SK-N-SH (cell line): ENCODE measurements at regions not wholly inside any gene's neighbourhood (a gene's known extent, or its start where the extent isn't known, plus 50 kb on each side); places are given as distances from the start of the nearest gene placed in this dataset.

Experiments used
- CTCF ChIA-PET: fragments of 300-600, 350-600 bp; formaldehyde crosslinking; extraction: SDS; loops from one replicate; lab custom pipeline; 2021; lab: Yijun Ruan, JAX
- POLR2A ChIA-PET: fragments of 350-600 bp; sonication (Branson Sonifier 250); formaldehyde crosslinking; extraction: SDS; loops from one replicate; lab custom pipeline; 2020; ENCODE audit warnings: antibody characterized with exemption, inconsistent platforms; lab: Yijun Ruan, JAX
- DNase-seq: peaks from one replicate; pipeline ENCODE4 v3.0.0; 2012
- H2AFZ ChIP-seq: fragments of 200-600 bp; sonication (generic); 2 replicates; pipeline ENCODE4 v1.8.1; 2016; ENCODE audit warnings: antibody characterized with exemption, mild to moderate bottlenecking, low read depth
- H3F3A ChIP-seq: fragments of 200-600 bp; sonication (generic); replicated peaks from 2 replicates; pipeline ENCODE3; 2016; ENCODE audit warnings: antibody characterized with exemption, mild to moderate bottlenecking; ENCODE audit not compliant: insufficient read depth
- H3K27ac ChIP-seq, 2 experiments: fragments of 200-500 bp in 1 of 2; fragments of 200-600 bp in 1 of 2; sonication (Bioruptor generic) in 1 of 2; sonication (generic), shearing (Covaris generic) in 1 of 2; 2 replicates each; pipeline versions ENCODE4 v1.5.1 to v1.6.1; 2014 to 2016; ENCODE audit warnings: low read depth in 2 of 2, inconsistent platforms in 1 of 2, low read length in 1 of 2, mild to moderate bottlenecking in 1 of 2, mixed read lengths in 1 of 2
- H3K27me3 ChIP-seq: fragments of 200-600 bp; sonication (generic), shearing (Covaris generic); 2 replicates; pipeline ENCODE4 v1.6.1; 2016; ENCODE audit warnings: mixed run types; ENCODE audit not compliant: insufficient read depth
- H3K36me3 ChIP-seq, 2 experiments: fragments of 200-500 bp in 1 of 2; fragments of 200-600 bp in 1 of 2; sonication (Bioruptor generic) in 1 of 2; sonication (generic) in 1 of 2; replicated peaks in 1 of 2; 2 replicates each; pipeline versions ENCODE3 to v1.5.1; 2014 to 2016; ENCODE audit warnings: low read length in 1 of 2, mild to moderate bottlenecking in 1 of 2; ENCODE audit not compliant: insufficient read depth in 2 of 2, control insufficient read depth in 1 of 2
- H3K4me1 ChIP-seq, 2 experiments: fragments of 200-500 bp in 1 of 2; fragments of 200-600 bp in 1 of 2; sonication (Bioruptor generic) in 1 of 2; sonication (generic), shearing (Covaris generic) in 1 of 2; 2 replicates each; pipeline versions ENCODE4 v1.5.1 to v1.6.1; 2014 to 2016; ENCODE audit warnings: low read depth in 1 of 2, low read length in 1 of 2, mixed run types in 1 of 2; ENCODE audit not compliant: insufficient read depth in 2 of 2, control insufficient read depth in 1 of 2
- H3K4me2 ChIP-seq: fragments of 200-600 bp; sonication (generic), shearing (Covaris generic); 2 replicates; pipeline ENCODE4 v1.6.1; 2017; ENCODE audit warnings: mixed run types
- H3K4me3 ChIP-seq, 2 experiments: fragments of 200-500 bp in 1 of 2; fragments of 200-600 bp in 1 of 2; sonication (Bioruptor generic) in 1 of 2; sonication (generic), shearing (Covaris generic) in 1 of 2; 2 replicates each; pipeline versions ENCODE4 v1.5.1 to v1.8.1; 2014 to 2016; ENCODE audit warnings: low read depth in 2 of 2, inconsistent platforms in 1 of 2, low read length in 1 of 2, mild to moderate bottlenecking in 1 of 2, mixed read lengths in 1 of 2, moderate library complexity in 1 of 2
- H3K79me2 ChIP-seq: fragments of 200-600 bp; sonication (generic); 2 replicates; pipeline ENCODE4 v1.8.1; 2017; ENCODE audit warnings: mild to moderate bottlenecking; ENCODE audit not compliant: insufficient read depth
- H3K9ac ChIP-seq: fragments of 200-600 bp; sonication (generic); 2 replicates; pipeline ENCODE4 v1.6.1; 2017; ENCODE audit warnings: mixed run types
- H3K9me2 ChIP-seq: fragments of 200-600 bp; sonication (generic); 2 replicates; pipeline ENCODE4 v1.6.1; 2017; ENCODE audit warnings: mixed run types
- H3K9me3 ChIP-seq: fragments of 200-600 bp; sonication (generic); 2 replicates; pipeline ENCODE4 v1.6.1; 2017; ENCODE audit warnings: mixed run types, mild to moderate bottlenecking, moderate library complexity
- H4K20me1 ChIP-seq: fragments of 200-600 bp; sonication (generic); 2 replicates; pipeline ENCODE4 v1.6.1; 2017; ENCODE audit warnings: mild to moderate bottlenecking, mixed run types; ENCODE audit not compliant: insufficient read depth
- EP300 ChIP-seq, 2 experiments: IDR thresholded peaks; 2 replicates each; pipeline versions ENCODE4 v1.4.0 to v1.6.1; 2012; ENCODE audit warnings: borderline replicate concordance in 1 of 2, low read depth in 1 of 2, low read length in 1 of 2
- EZH2phosphoT487 ChIP-seq: fragments of 200-600 bp; sonication (generic); IDR thresholded peaks from 2 replicates; pipeline ENCODE4 v1.6.1; 2017; ENCODE audit warnings: low read depth, mixed run types, mild to moderate bottlenecking, antibody characterized with exemption, moderate library complexity, borderline replicate concordance
- FOXJ3 ChIP-seq: sonication (generic); formaldehyde crosslinking; IDR thresholded peaks from 2 replicates; pipeline ENCODE4 v1.5.1; 2020; ENCODE audit warnings: mild to moderate bottlenecking, missing genetic modification reagents
- FOXM1 ChIP-seq: IDR thresholded peaks from 2 replicates; pipeline ENCODE4 v1.4.0; 2012; ENCODE audit warnings: low read depth, mild to moderate bottlenecking
- JUND ChIP-seq: IDR thresholded peaks from 2 replicates; pipeline ENCODE4 v1.4.0; 2012
- MXI1 ChIP-seq: IDR thresholded peaks from 2 replicates; pipeline ENCODE4 v1.6.1; 2012; ENCODE audit warnings: mild to moderate bottlenecking, low read depth, low read length, improper control_type of control experiment
- NRF1 ChIP-seq: IDR thresholded peaks from 2 replicates; pipeline ENCODE4 v1.6.1; 2012; ENCODE audit warnings: low read depth, mild to moderate bottlenecking, low read length
- RXRA ChIP-seq: IDR thresholded peaks from 2 replicates; pipeline ENCODE4 v1.4.0; 2012; ENCODE audit warnings: low read depth, mild to moderate bottlenecking, borderline replicate concordance
- SIN3A ChIP-seq: IDR thresholded peaks from 2 replicates; pipeline ENCODE4 v1.6.1; 2012; ENCODE audit warnings: low read depth, mild to moderate bottlenecking, low read length, moderate library complexity, borderline replicate concordance
- SMC3 ChIP-seq: IDR thresholded peaks from 2 replicates; pipeline ENCODE4 v1.6.1; 2012; ENCODE audit warnings: low read depth, low read length, improper control_type of control experiment
- TAF1 ChIP-seq: IDR thresholded peaks from 2 replicates; pipeline ENCODE4 v1.6.1; 2012; ENCODE audit warnings: low read depth, mild to moderate bottlenecking, low read length, moderate library complexity, borderline replicate concordance
- TEAD4 ChIP-seq: IDR thresholded peaks from 2 replicates; pipeline ENCODE4 v1.4.0; 2012; ENCODE audit warnings: mild to moderate bottlenecking, borderline replicate concordance; ENCODE audit not compliant: insufficient read depth
- USF1 ChIP-seq: IDR thresholded peaks from 2 replicates; pipeline ENCODE4 v1.4.0; 2012; ENCODE audit warnings: low read depth, borderline replicate concordance
- YY1 ChIP-seq: IDR thresholded peaks from 2 replicates; pipeline ENCODE4 v1.4.0; 2012; ENCODE audit warnings: low read depth, mild to moderate bottlenecking
- WGBS: methylation state at CpG from one replicate; pipeline ENCODE4 v1.1.6; 2017; ENCODE audit warnings: low lambda C conversion rate; 5-methylcytosine and 5-hydroxymethylcytosine counted together
- TF ChIP-seq, protein P1 (sequence below): IDR thresholded peaks from 2 replicates; pipeline ENCODE4 v1.4.0; 2012; ENCODE audit warnings: low read depth
- TF ChIP-seq, protein P2 (sequence below): IDR thresholded peaks from 2 replicates; pipeline ENCODE4 v1.4.0; 2012; ENCODE audit warnings: low read depth, borderline replicate concordance

DNA sequence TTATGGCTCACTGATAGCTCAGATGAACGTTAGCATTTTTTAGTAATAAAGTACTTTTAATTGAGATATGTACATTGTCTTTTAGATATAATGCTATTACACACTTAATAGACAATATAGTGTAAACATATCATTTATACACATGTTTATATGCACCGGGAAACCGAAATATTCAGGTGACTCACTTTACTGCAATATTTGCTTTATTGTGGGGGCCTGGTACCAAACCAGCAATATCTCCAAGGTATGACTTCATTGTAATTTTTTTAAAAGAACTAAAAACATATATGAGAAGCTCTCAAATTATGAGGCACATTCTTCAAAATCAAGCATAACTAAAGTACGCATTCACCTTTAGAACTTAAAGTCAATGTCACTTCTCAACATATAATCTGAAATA, 231.2 kb upstream of the SLC7A11 start (continued):
- no peak for TF ChIP-seq SMC3
- TF ChIP-seq EZH2phosphoT487, result no peak
- no peak for TF ChIP-seq RXRA
- TF ChIP-seq EP300 (IDR thresholded peaks at IDR 0.05; ENCODE audit: borderline replicate concordance in 1 of 2, low read depth in 1 of 2, low read length in 1 of 2), result no peak
- TF ChIP-seq USF1, result no peak
- no peak for TF ChIP-seq SIN3A

DNA sequence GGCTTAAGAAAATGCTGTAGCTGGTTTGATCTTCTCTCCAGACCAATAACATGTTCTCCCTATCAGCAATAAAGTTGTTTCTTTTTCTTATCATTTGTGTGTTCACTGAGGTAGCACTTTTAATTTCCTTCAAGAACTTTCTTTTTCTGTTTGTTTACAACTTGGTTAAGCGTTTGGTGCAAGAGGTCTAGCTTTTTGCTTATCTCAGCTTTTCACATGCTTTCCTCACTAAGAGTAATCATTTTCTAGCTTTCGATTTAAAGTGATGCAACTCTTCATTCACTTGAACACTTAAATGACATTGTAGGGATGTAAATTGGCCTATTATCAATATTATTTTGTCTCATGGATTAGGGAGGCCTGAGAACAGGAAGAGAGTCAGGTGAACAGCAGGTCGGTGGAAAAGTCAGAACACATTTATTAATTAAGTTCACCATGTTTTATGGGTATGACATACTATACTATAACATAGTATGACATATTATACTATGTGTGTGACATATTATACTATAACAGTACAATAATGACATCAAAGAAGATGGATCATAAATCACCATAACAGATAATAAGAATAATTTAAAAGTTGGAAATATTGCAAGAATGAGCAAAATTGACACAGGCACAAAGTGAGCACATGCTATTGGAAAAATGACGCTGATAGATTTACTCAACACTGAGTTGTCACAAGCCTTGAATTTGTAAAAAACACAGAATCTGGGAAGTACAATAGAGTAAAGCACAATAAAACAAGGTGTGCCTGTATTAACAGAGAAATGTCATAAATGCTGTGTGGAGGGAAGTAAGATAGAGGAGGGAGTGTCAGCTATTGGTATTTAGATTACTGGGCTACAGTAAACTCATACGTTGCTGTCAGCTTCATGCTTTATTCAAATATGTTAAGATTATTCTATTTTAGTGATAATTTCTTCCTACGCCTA, 218.6 kb upstream of the SLC7A11 start:
- no peaks in the 10 kb centered on the region for H3K36me3 ChIP-seq
- H3K27ac ChIP-seq, result no peak overlapping the region
- H3K9me3 ChIP-seq, result no peaks in the 10 kb centered on the region
- H3K4me1 ChIP-seq, result no peaks in the 10 kb centered on the region
- H3K79me2 ChIP-seq, result no peaks in the 10 kb centered on the region
- no peak overlapping the region for H3K9ac ChIP-seq
- ChIA-PET POLR2A (no interaction called here), CTCF (no interaction called here)
- H3F3A ChIP-seq, result no peaks in the 10 kb centered on the region
- no peak overlapping the region for H3K4me3 ChIP-seq
- no peak overlapping the region for H2AFZ ChIP-seq
- no peak for DNase-seq
- no peaks in the 10 kb centered on the region for H3K9me2 ChIP-seq
- TF ChIP-seq JUND, result no peak
- TF ChIP-seq, protein P1, sequence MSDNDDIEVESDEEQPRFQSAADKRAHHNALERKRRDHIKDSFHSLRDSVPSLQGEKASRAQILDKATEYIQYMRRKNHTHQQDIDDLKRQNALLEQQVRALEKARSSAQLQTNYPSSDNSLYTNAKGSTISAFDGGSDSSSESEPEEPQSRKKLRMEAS, result no peak
- TF ChIP-seq YY1, result no peak
- no peak for TF ChIP-seq EZH2phosphoT487
- TF ChIP-seq FOXM1, result no peak
- TF ChIP-seq EP300 (IDR thresholded peaks at IDR 0.05; ENCODE audit: borderline replicate concordance in 1 of 2, low read depth in 1 of 2, low read length in 1 of 2), result no peak
- no peak for TF ChIP-seq RXRA
- no peak for TF ChIP-seq FOXJ3
- TF ChIP-seq NRF1, result no peak
- no peak for TF ChIP-seq MXI1
- TF ChIP-seq, protein P2, sequence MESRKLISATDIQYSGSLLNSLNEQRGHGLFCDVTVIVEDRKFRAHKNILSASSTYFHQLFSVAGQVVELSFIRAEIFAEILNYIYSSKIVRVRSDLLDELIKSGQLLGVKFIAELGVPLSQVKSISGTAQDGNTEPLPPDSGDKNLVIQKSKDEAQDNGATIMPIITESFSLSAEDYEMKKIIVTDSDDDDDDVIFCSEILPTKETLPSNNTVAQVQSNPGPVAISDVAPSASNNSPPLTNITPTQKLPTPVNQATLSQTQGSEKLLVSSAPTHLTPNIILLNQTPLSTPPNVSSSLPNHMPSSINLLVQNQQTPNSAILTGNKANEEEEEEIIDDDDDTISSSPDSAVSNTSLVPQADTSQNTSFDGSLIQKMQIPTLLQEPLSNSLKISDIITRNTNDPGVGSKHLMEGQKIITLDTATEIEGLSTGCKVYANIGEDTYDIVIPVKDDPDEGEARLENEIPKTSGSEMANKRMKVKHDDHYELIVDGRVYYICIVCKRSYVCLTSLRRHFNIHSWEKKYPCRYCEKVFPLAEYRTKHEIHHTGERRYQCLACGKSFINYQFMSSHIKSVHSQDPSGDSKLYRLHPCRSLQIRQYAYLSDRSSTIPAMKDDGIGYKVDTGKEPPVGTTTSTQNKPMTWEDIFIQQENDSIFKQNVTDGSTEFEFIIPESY, result no peak
- no peak for TF ChIP-seq TEAD4
- TF ChIP-seq TAF1, result no peak
- TF ChIP-seq, all 33 proteins: peak for 0
- no peaks in the 10 kb centered on the region for H3K27me3 ChIP-seq
- H4K20me1 ChIP-seq, result no peaks in the 10 kb centered on the region
- WGBS, result 86% methylated on average over 6 of the region's 6 CpGs
- no peak overlapping the region for H3K4me2 ChIP-seq
